ENCODE measurements at regions not wholly inside any gene's neighbourhood (a gene's known extent, or its start where the extent isn't known, plus 50 kb on each side); places are given as distances from the start of the nearest gene placed in this dataset.

DNA sequence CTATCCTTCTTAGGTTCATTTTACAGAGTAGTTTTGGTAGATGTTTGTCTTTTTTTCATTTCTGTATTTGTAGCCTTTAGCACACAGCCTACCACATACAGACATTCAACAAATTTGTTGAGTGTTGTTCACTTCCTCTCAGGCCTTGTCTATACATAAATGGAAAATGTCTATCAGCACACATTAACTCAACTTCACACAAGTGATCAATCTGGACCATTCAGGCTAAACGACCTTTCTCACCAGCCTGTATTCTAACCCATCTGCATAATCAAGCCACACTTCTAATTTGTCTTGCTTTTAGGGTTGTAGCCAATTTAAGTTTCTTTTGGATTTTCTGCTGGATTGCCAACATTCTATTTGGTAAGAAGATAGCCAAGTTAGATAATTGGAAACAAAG, 59.9 kb upstream of the DARS1 start:
- BruUV-seq (replicated peaks): no TSS peak
- SMC1A ChIA-PET (ENCODE audit: uncharacterized antibody, unreplicated experiment): interaction anchor here (1.2 to 24.6 kb wide), 3 partner anchors 11 to 20 kb away, joined by 4 to 961 read pairs (median 20); no protein-coding TSS in a partner anchor

More for the DNA sequence above, 59.9 kb upstream of the DARS1 start:
- Histone ChIP-seq H3K27me3 (replicated peaks in 1 of 2; ENCODE audit: control insufficient read depth in 2 of 2, insufficient read depth in 2 of 2, low read length in 1 of 2) (peaks cover 0 to 6% of the 10 kb centered on the region in 2 experiments; a peak in 1 of 4 replicates), H3K4me3 (no peak overlapping the region), H3K79me2 (ENCODE audit: control insufficient read depth, insufficient read depth, low read length) (no peaks in the 10 kb centered on the region), H3K9me3 (replicated peaks; ENCODE audit: control insufficient read depth, insufficient read depth, low read length) (no peaks in the 10 kb centered on the region), H3K9ac (ENCODE audit: control insufficient read depth, insufficient read depth, low read length) (no peak overlapping the region), H3K36me3 (ENCODE audit: control insufficient read depth in 2 of 2, insufficient read depth in 2 of 2, low read length in 1 of 2) (no peaks in the 10 kb centered on the region), H3K4me2 (ENCODE audit: control insufficient read depth, insufficient read depth) (no peak overlapping the region), H3K4me1 (ENCODE audit: control insufficient read depth, insufficient read depth, low read length) (no peaks in the 10 kb centered on the region), H2AFZ (ENCODE audit: control insufficient read depth, low read depth, low read length) (no peak overlapping the region), H3K27ac (ENCODE audit: control insufficient read depth, insufficient read depth) (no peak overlapping the region), H4K20me1 (ENCODE audit: control insufficient read depth, insufficient read depth) (no peaks in the 10 kb centered on the region)
- in situ Hi-C loops (cut with MboI): no loop called here
- ChIA-PET CTCF (interaction anchor here (4.0 kb wide), 1 partner anchor 11 kb away, joined by 21 read pairs; no protein-coding TSS in a partner anchor), POLR2A (interaction anchor here (0.6 to 1.9 kb wide), 2 partner anchors 40 to 69 kb away, joined by 3 to 4 read pairs; no protein-coding TSS in a partner anchor), RAD21 (ENCODE audit: unreplicated experiment) (interaction anchor here (1.1 to 9.3 kb wide), 3 partner anchors 11 to 40 kb away, joined by 3 to 182 read pairs (median 3); no protein-coding TSS in a partner anchor)
- TF ChIP-seq TARDBP (IDR thresholded peaks at IDR 0.05; ENCODE audit: borderline replicate concordance) (no peak), ZNF384 (IDR thresholded peaks at IDR 0.05; ENCODE audit: borderline replicate concordance, low read depth, low read length) (no peak), JUND (IDR thresholded peaks at IDR 0.05; ENCODE audit: low read depth, low read length) (no peak)
- intact Hi-C loops (cut with micrococcal nuclease; ENCODE audit: unreplicated experiment): no loop called here
- FAIRE-seq (no peak), DNase-seq (ENCODE audit: low read depth, low spot score) (no peak), ATAC-seq (no peak)
- 38% methylated on average over 1 of the region's 1 CpG for WGBS (ENCODE audit: insufficient coverage, insufficient replicate concordance, low lambda C conversion rate, missing lambda C conversion rate)
